ENCODE measurements at regions not wholly inside any gene's neighbourhood (a gene's known extent, or its start where the extent isn't known, plus 50 kb on each side); places are given as distances from the start of the nearest gene placed in this dataset.

GRCh38 chr5:167530548-167530947 is 760.9 kb upstream of the WWC1 start:
- Histone ChIP-seq H3K4me1 (ENCODE audit: control insufficient read depth, extremely low read depth, insufficient read depth, low read length) (no peaks in the 10 kb centered on the region), H4K20me1 (ENCODE audit: control insufficient read depth, extremely low read depth, insufficient read depth, low read length) (no peaks in the 10 kb centered on the region), H3K79me2 (ENCODE audit: control insufficient read depth, insufficient read depth, low read length) (no peaks in the 10 kb centered on the region), H3K36me3 (ENCODE audit: control insufficient read depth in 2 of 2, extremely low read depth in 1 of 2, insufficient read depth in 2 of 2, low read length in 2 of 2) (no peaks in the 10 kb centered on the region), H3K27ac (ENCODE audit: control insufficient read depth, insufficient read depth, low read length) (no peak overlapping the region), H3K4me2 (ENCODE audit: control insufficient read depth, extremely low read depth, insufficient read depth, low read depth, low read length) (no peak overlapping the region), H2AFZ (ENCODE audit: control insufficient read depth, low read length) (no peak overlapping the region), H3K9me3 (ENCODE audit: control insufficient read depth, low read depth, low read length) (no peaks in the 10 kb centered on the region), H3K4me3 (ENCODE audit: control insufficient read depth in 2 of 3, extremely low read depth in 1 of 3, insufficient read depth in 2 of 3, low read depth in 1 of 3, low read length in 3 of 3) (no peak overlapping the region), H3K9me1 (ENCODE audit: control insufficient read depth, extremely low read depth, insufficient read depth, low read length) (no peaks in the 10 kb centered on the region), H3K9ac (ENCODE audit: control insufficient read depth, extremely low read depth, insufficient read depth, low read length) (no peak overlapping the region), H3K27me3 (ENCODE audit: control insufficient read depth, extremely low read depth, insufficient read depth, low read length) (peaks cover 7% of the 10 kb centered on the region)
- no peak for TF ChIP-seq EZH2 (IDR thresholded peaks at IDR 0.05; ENCODE audit: low read length)
- TF ChIP-seq CTCF (optimal IDR thresholded peaks at IDR 0.05 in 1 of 3, IDR thresholded peaks at IDR 0.05 in 1 of 3, conservative IDR thresholded peaks at IDR 0.05 in 1 of 3; ENCODE audit: extremely low read depth in 1 of 3, insufficient read depth in 2 of 3, low read length in 3 of 3): no peak
- DNase-seq (ENCODE audit: low read depth, low spot score) (no peak), FAIRE-seq (no peak)
- dilution Hi-C loops (cut with MboI; ENCODE audit: extremely low pct_ligation_motif_present, low sequenced_read_pairs): no loop called here

DNA sequence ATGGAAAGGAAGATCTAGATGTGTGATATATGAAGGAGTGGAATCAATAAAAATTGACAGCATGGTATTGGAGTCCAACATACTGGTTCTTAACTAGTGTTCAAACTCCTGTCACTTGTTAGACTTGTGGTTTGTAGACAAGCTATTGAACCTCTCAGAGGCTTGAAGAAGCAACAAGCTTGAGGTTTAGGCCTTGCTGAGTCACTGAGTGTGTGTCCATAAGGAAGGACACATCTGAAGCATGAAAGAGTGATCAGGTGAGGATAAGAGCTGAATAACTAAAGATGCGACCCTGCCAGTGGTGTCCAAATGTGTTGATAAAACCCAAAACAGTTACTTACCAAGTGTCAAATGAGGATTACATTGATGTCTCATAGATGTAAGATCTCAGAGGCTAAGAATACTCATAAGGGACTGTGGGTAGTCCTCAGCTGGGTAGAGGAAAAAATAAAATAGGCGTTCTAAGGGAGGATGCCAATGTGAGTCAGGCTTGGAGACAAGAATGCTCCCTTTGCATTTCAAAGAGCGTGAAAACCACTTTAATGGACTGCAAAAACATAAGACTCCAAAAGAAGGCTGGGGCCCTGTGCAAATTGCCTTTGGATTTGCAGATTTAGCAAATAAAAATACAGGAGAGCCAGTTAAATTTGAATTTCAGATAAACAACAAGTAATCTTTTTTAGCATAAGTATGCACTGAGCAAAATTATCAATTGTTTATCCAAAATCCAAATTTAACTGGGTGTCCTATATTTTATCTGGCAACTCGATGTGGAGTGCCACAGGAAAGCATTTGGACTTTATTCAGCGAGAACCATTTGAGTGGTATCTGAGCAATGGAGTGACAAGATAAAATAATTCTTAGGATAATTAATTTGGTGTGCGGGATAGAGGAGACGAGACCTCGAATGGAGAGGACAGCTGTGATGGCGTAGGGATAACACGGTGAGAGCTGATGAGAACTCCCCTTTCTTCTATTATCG is 757.3 kb upstream of the WWC1 start:
- H3K27ac ChIP-seq (ENCODE audit: control insufficient read depth, insufficient read depth, low read length): no peak overlapping the region
- H3K9me1 ChIP-seq (ENCODE audit: control insufficient read depth, extremely low read depth, insufficient read depth, low read length): no peaks in the 10 kb centered on the region
- no peaks in the 10 kb centered on the region for H4K20me1 ChIP-seq (ENCODE audit: control insufficient read depth, extremely low read depth, insufficient read depth, low read length)
- dilution Hi-C loops (cut with MboI; ENCODE audit: extremely low pct_ligation_motif_present, low sequenced_read_pairs): no loop called here
- DNase-seq (ENCODE audit: low read depth, low spot score) (no peak), FAIRE-seq (no peak)
- no peak for TF ChIP-seq CTCF (optimal IDR thresholded peaks at IDR 0.05 in 1 of 3, IDR thresholded peaks at IDR 0.05 in 1 of 3, conservative IDR thresholded peaks at IDR 0.05 in 1 of 3; ENCODE audit: extremely low read depth in 1 of 3, insufficient read depth in 2 of 3, low read length in 3 of 3)
- no peak overlapping the region for H3K4me2 ChIP-seq (ENCODE audit: control insufficient read depth, extremely low read depth, insufficient read depth, low read depth, low read length)
- peaks cover 7% of the 10 kb centered on the region for H3K27me3 ChIP-seq (ENCODE audit: control insufficient read depth, extremely low read depth, insufficient read depth, low read length)
- no peaks in the 10 kb centered on the region for H3K36me3 ChIP-seq (ENCODE audit: control insufficient read depth in 2 of 2, extremely low read depth in 1 of 2, insufficient read depth in 2 of 2, low read length in 2 of 2)
- H3K9me3 ChIP-seq (ENCODE audit: control insufficient read depth, low read depth, low read length): no peaks in the 10 kb centered on the region
- H3K4me3 ChIP-seq (ENCODE audit: control insufficient read depth in 2 of 3, extremely low read depth in 1 of 3, insufficient read depth in 2 of 3, low read depth in 1 of 3, low read length in 3 of 3): no peak overlapping the region
- H3K4me1 ChIP-seq (ENCODE audit: control insufficient read depth, extremely low read depth, insufficient read depth, low read length): no peaks in the 10 kb centered on the region
- no peak overlapping the region for H3K9ac ChIP-seq (ENCODE audit: control insufficient read depth, extremely low read depth, insufficient read depth, low read length)
- H3K79me2 ChIP-seq (ENCODE audit: control insufficient read depth, insufficient read depth, low read length): no peaks in the 10 kb centered on the region
- no peak overlapping the region for H2AFZ ChIP-seq (ENCODE audit: control insufficient read depth, low read length)

All from keratinocyte (primary cell).